IMR-90 (cell line): ENCODE measurements at regions not wholly inside any gene's neighbourhood (a gene's known extent, or its start where the extent isn't known, plus 50 kb on each side); places are given as distances from the start of the nearest gene placed in this dataset.

Experiments
- ATAC-seq: fragments of 200-7000 bp; cut with Tn5 transposase; 2 replicates; pipeline ENCODE4 v1.9.1; 2020; ENCODE audit warnings: low read depth, mild to moderate bottlenecking, moderate library complexity
- BruUV-seq: library from RNA; stranded (reverse); fragments of 400-500 nt; replicated peaks from 2 replicates; lab custom pipeline; 2021; lab: Mats Ljungman, UMichigan
- CTCF ChIA-PET: fragments of 300-600 bp; formaldehyde crosslinking; extraction: SDS; loops from one replicate; lab custom pipeline; 2021; ENCODE audit warnings: antibody characterized with exemption; lab: Yijun Ruan, JAX
- POLR2A ChIA-PET: fragments of 300-600 bp; sonication (Branson Sonifier 250); formaldehyde crosslinking; loops from one replicate; lab custom pipeline; 2022; ENCODE audit warnings: antibody characterized with exemption; ENCODE audit not compliant: unreplicated experiment; lab: Charles Lee
- DNase-seq: peaks from one replicate; pipeline ENCODE4 v3.0.0; 2013
- H2AFZ ChIP-seq: replicated peaks from 2 replicates; pipeline ENCODE3; 2013; ENCODE audit warnings: low read length, mild to moderate bottlenecking; ENCODE audit not compliant: poor library complexity
- H2AK5ac ChIP-seq: 2 replicates; pipeline ENCODE4 v1.6.1; 2013; ENCODE audit warnings: low read depth, low read length, inconsistent platforms
- H2AK9ac ChIP-seq: replicated peaks from 2 replicates; pipeline ENCODE3; 2013; ENCODE audit warnings: mild to moderate bottlenecking, low read depth, low read length, moderate library complexity; ENCODE audit not compliant: poor library complexity
- H2BK120ac ChIP-seq: 2 replicates; pipeline ENCODE4 v1.6.1; 2013; ENCODE audit warnings: low read depth, low read length, inconsistent platforms
- H2BK15ac ChIP-seq: 3 replicates; pipeline ENCODE4 v1.6.1; 2013; ENCODE audit warnings: low read depth, low read length, inconsistent platforms
- H2BK20ac ChIP-seq: 2 replicates; pipeline ENCODE4 v1.6.1; 2013; ENCODE audit warnings: low read depth, mild to moderate bottlenecking, inconsistent platforms, low read length, moderate library complexity
- H2BK5ac ChIP-seq: 2 replicates; pipeline ENCODE4 v1.6.1; 2013; ENCODE audit warnings: mild to moderate bottlenecking, low read depth, low read length, inconsistent platforms; ENCODE audit not compliant: poor library complexity, severe bottlenecking
- H3K14ac ChIP-seq: replicated peaks from 2 replicates; pipeline ENCODE4 v1.6.1; 2013; ENCODE audit warnings: low read depth, low read length, inconsistent platforms
- H3K18ac ChIP-seq: 2 replicates; pipeline ENCODE4 v1.6.1; 2013; ENCODE audit warnings: low read depth, low read length, control low read depth
- H3K23ac ChIP-seq: 2 replicates; pipeline ENCODE4 v1.6.1; 2013; ENCODE audit warnings: low read depth, low read length, inconsistent platforms
- H3K27ac ChIP-seq: 2 replicates; pipeline ENCODE4 v1.5.1; 2013; ENCODE audit warnings: mild to moderate bottlenecking, control low read depth, low read length; ENCODE audit not compliant: insufficient read depth
- H3K27me3 ChIP-seq: 2 replicates; pipeline ENCODE4 v1.6.1; 2013; ENCODE audit warnings: low read length; ENCODE audit not compliant: control insufficient read depth, insufficient read depth
- H3K36me3 ChIP-seq: 2 replicates; pipeline ENCODE4 v1.6.1; 2013; ENCODE audit warnings: low read length, mixed read lengths; ENCODE audit not compliant: control insufficient read depth, insufficient read depth
- H3K4ac ChIP-seq: 2 replicates; pipeline ENCODE4 v1.6.1; 2013; ENCODE audit warnings: low read depth, low read length, inconsistent platforms
- H3K4me1 ChIP-seq: 2 replicates; pipeline ENCODE4 v1.6.1; 2013; ENCODE audit warnings: low read length, mixed read lengths; ENCODE audit not compliant: control insufficient read depth, insufficient read depth
- H3K4me2 ChIP-seq: 2 replicates; pipeline ENCODE4 v1.6.1; 2013; ENCODE audit warnings: low read depth, mild to moderate bottlenecking, control low read depth, low read length, moderate library complexity
- H3K4me3 ChIP-seq: 2 replicates; pipeline ENCODE4 v1.5.1; 2013; ENCODE audit warnings: low read depth, mild to moderate bottlenecking, control low read depth, low read length, moderate library complexity; ENCODE audit not compliant: insufficient read depth
- H3K56ac ChIP-seq: 2 replicates; pipeline ENCODE4 v1.6.1; 2013; ENCODE audit warnings: low read length, inconsistent platforms; ENCODE audit not compliant: insufficient read depth; ENCODE audit errors: extremely low read depth
- H3K79me1 ChIP-seq, 2 experiments: 2 replicates each; pipeline ENCODE4 v1.6.1; 2013; ENCODE audit warnings: low read length in 2 of 2, inconsistent platforms in 1 of 2, low read depth in 1 of 2
- H3K9ac ChIP-seq: 2 replicates; pipeline ENCODE4 v1.6.1; 2013; ENCODE audit warnings: low read depth, low read length, control low read depth
- H3K9me1 ChIP-seq: 2 replicates; pipeline ENCODE4 v1.6.1; 2013; ENCODE audit warnings: low read length, inconsistent platforms; ENCODE audit not compliant: insufficient read depth
- H3K9me3 ChIP-seq: 2 replicates; pipeline ENCODE4 v1.6.1; 2013; ENCODE audit warnings: low read length; ENCODE audit not compliant: control insufficient read depth, insufficient read depth
- H4K20me1 ChIP-seq: 2 replicates; pipeline ENCODE4 v1.6.1; 2013; ENCODE audit warnings: low read length, inconsistent platforms; ENCODE audit not compliant: insufficient read depth
- H4K5ac ChIP-seq: 2 replicates; pipeline ENCODE4 v1.6.1; 2013; ENCODE audit warnings: mild to moderate bottlenecking, low read depth, low read length, control low read depth
- H4K8ac ChIP-seq, 2 experiments: 2 replicates each; pipeline ENCODE4 v1.6.1; 2013; ENCODE audit warnings: low read depth in 2 of 2, low read length in 2 of 2, control low read depth in 1 of 2, inconsistent platforms in 1 of 2
- H4K91ac ChIP-seq: 2 replicates; pipeline ENCODE4 v1.6.1; 2013; ENCODE audit warnings: low read depth, low read length, inconsistent platforms; ENCODE audit not compliant: insufficient read depth
- BHLHE40 ChIP-seq: fragments of 150-350 bp; IDR thresholded peaks from 2 replicates; pipeline ENCODE4 v1.6.1; 2016; ENCODE audit warnings: mild to moderate bottlenecking, low read depth, low read length
- CEBPB ChIP-seq: IDR thresholded peaks from 2 replicates; pipeline ENCODE4 v1.6.1; 2012; ENCODE audit warnings: low read depth, low read length, improper control_type of control experiment
- CHD1 ChIP-seq: IDR thresholded peaks from 2 replicates; pipeline ENCODE4 v1.6.1; 2012; ENCODE audit warnings: low read depth, low read length, improper control_type of control experiment
- CTCF ChIP-seq: conservative IDR thresholded peaks from 2 replicates; pipeline ENCODE4 v1.5.1; 2012; ENCODE audit warnings: mild to moderate bottlenecking, low read depth, low read length, improper control_type of control experiment
- ELK1 ChIP-seq: fragments of 150-350 bp; IDR thresholded peaks from 2 replicates; pipeline ENCODE4 v1.6.1; 2016; ENCODE audit warnings: low read depth, mild to moderate bottlenecking, low read length, moderate library complexity, borderline replicate concordance
- MAFK ChIP-seq: IDR thresholded peaks from 2 replicates; pipeline ENCODE4 v1.6.1; 2012; ENCODE audit warnings: low read depth, low read length, improper control_type of control experiment
- MXI1 ChIP-seq: IDR thresholded peaks from 2 replicates; pipeline ENCODE4 v1.6.1; 2012; ENCODE audit warnings: low read depth, mild to moderate bottlenecking, low read length, moderate library complexity, borderline replicate concordance
- NFE2L2 ChIP-seq: fragments of 150-350 bp; IDR thresholded peaks from 2 replicates; pipeline ENCODE4 v1.6.1; 2016; ENCODE audit warnings: low read depth, mild to moderate bottlenecking, low read length
- RAD21 ChIP-seq: IDR thresholded peaks from 2 replicates; pipeline ENCODE4 v1.6.1; 2012; ENCODE audit warnings: low read length, improper control_type of control experiment
- RCOR1 ChIP-seq: IDR thresholded peaks from 2 replicates; pipeline ENCODE4 v1.6.1; 2012; ENCODE audit warnings: mild to moderate bottlenecking, low read length, improper control_type of control experiment; ENCODE audit not compliant: insufficient replicate concordance
- USF2 ChIP-seq: fragments of 150-350 bp; IDR thresholded peaks from 2 replicates; pipeline ENCODE4 v1.6.1; 2017; ENCODE audit warnings: mild to moderate bottlenecking, antibody characterized with exemption, low read length, low read depth
- WGBS, 2 experiments: methylation state at CpG; one replicate each; pipeline versions ENCODE4 v1.1.5 to v1.1.7; 2013; ENCODE audit warnings: missing lambda C conversion rate in 2 of 2; ENCODE audit not compliant: insufficient read length in 1 of 2; ENCODE audit errors: extremely low coverage in 2 of 2; 5-methylcytosine and 5-hydroxymethylcytosine counted together
- dilution Hi-C: fragments of 300-500 bp; cut with HindIII; formaldehyde crosslinking; loops from one replicate; pipeline ENCODE4 v1.14.3; 2018; ENCODE audit warnings: low sequenced_read_pairs; ENCODE audit not compliant: unreplicated experiment
- in situ Hi-C: fragments of 300-500 bp; cut with MboI; formaldehyde crosslinking; loops from 3 replicates; pipeline ENCODE4 v1.14.3; 2019; ENCODE audit warnings: low sequenced_read_pairs, inconsistent platforms, mixed read lengths
- intact Hi-C: fragments of 100-400 bp; cut with micrococcal nuclease; formaldehyde crosslinking; loops from 2 replicates; pipeline ENCODE4 v1.10.0; 2022

- H3K36me3 ChIP-seq = no peaks in the 10 kb centered on the region
- ChIA-PET POLR2A (no interaction called here), CTCF (no interaction called here)
Measured at GRCh38 chr12:127779301-127780045, 487.5 kb upstream of the TMEM132C start.

More at GRCh38 chr12:127779301-127780045, 487.5 kb upstream of the TMEM132C start:
- TF ChIP-seq MAFK (no peak), CTCF (no peak), BHLHE40 (no peak), RCOR1 (no peak), USF2 (no peak), MXI1 (no peak), ELK1 (no peak), CEBPB (no peak), RAD21 (no peak), NFE2L2 (no peak), CHD1 (no peak)
- Histone ChIP-seq H2AK5ac (no peak overlapping the region), H2BK5ac (no peak overlapping the region), H3K79me1 (no peaks in the 10 kb centered on the region), H3K4me2 (no peak overlapping the region), H3K4me1 (no peaks in the 10 kb centered on the region), H2BK15ac (no peak overlapping the region), H3K4ac (no peak overlapping the region), H2AK9ac (no peak overlapping the region), H4K20me1 (no peaks in the 10 kb centered on the region), H3K9me3 (peaks cover 7% of the 10 kb centered on the region; the same call in 1 of the 2 replicates), H4K5ac (no peak overlapping the region), H2BK120ac (no peak overlapping the region), H3K9ac (no peak overlapping the region), H3K27ac (no peak overlapping the region), H2AFZ (no peak overlapping the region), H3K9me1 (no peaks in the 10 kb centered on the region), H3K4me3 (no peak overlapping the region), H4K8ac (no peak overlapping the region), H3K14ac (no peak overlapping the region), H3K56ac (no peak overlapping the region), H3K27me3 (no peaks in the 10 kb centered on the region), H3K18ac (no peak overlapping the region), H3K23ac (no peak overlapping the region), H4K91ac (no peak overlapping the region), H2BK20ac (no peak overlapping the region)
- WGBS, 2 experiments = 58 to 100% methylated on average over 2 to 7 of the region's 12 CpGs
- no peak for DNase-seq
- in situ Hi-C loops = no loop called here
- dilution Hi-C loops = no loop called here
- ATAC-seq = no peak
- BruUV-seq = no TSS peak
- intact Hi-C loops = no loop called here
